HG02852 (cell line): ENCODE measurements at regions not wholly inside any gene's neighbourhood (a gene's known extent, or its start where the extent isn't known, plus 50 kb on each side); places are given as distances from the start of the nearest gene placed in this dataset.
A peak's percentile ranks its signal among the peaks of the same experiment; 100 is the strongest.

Experiments
- ATAC-seq: cut with Tn5 transposase; IDR thresholded peaks from one replicate; pipeline ENCODE4 v1.9.1; 2021; ENCODE audit warnings: mild to moderate bottlenecking, moderate library complexity; ENCODE audit not compliant: unreplicated experiment

GRCh38 chr12:28814246-28814645 lies 334.8 kb upstream of the FAR2 start:
- no peak for ATAC-seq

GRCh38 chr12:28817524-28817923 lies 331.6 kb upstream of the FAR2 start:
- ATAC-seq = no peak

- ATAC-seq = no peak
Observed at GRCh38 chr12:28824193-28824846, 324.8 kb upstream of the FAR2 start.

DNA sequence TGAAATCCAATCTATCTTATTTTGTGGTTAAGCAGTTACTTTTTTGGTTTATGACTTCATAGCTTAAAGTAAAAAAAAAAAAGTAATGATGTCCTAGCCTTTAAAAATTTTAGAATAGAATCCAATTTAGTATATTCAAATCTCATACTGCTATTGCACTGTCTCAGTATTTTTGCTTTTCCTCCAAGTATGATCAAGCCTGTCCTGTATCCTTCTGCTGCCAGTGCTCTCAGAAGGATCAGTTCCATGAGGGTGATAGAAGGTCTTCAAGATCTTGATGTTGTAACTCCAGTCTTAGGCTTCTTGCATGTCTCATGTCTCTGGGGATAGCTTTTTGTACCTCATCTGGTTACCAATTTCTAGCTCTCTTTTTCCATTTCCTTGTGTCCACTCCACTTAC lies 324.2 kb upstream of the FAR2 start:
- ATAC-seq = no peak

- no peak for ATAC-seq
Observed at GRCh38 chr12:28826766-28827165, 322.3 kb upstream of the FAR2 start.

DNA sequence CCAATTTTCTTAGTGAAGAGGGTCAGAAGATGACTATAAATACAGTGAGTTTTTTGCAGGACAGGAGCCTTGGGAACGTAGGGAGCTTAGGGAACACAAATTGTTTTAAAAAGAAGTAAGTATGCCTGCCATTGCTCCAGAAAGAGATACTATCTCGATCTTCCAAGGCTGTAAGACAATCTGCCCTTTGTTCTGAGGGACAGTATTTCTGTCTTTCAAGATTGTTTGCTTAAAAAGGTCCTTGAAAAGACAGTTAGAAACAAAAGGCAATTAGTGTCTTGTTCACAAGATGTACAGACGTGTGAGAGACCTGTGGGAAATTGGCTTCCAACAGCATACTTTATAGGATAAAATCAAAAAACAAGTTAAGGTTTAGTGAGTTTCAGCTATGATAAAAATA lies 321.2 kb upstream of the FAR2 start:
- no peak for ATAC-seq

DNA sequence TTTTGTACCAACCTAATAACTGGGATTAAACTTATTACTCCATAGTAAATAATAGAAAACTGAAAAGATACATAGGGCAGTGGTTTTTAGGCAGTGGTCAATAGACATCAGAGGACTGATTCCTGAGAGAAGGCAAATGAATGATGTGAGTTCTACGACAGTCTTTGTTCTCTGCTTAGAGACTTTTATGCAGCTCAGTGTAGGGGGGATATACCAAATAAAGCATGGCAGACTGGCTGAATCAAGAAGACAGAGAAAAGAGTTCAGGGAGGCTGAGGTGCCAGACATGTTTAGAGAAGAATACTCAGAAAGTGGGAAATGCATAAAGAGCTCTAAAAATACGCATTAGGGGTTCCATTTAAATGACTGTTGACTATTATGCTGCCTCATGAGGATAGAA lies 320.8 kb upstream of the FAR2 start:
- ATAC-seq = no peak

GRCh38 chr12:28830491-28830890 lies 318.6 kb upstream of the FAR2 start:
- no peak for ATAC-seq

DNA sequence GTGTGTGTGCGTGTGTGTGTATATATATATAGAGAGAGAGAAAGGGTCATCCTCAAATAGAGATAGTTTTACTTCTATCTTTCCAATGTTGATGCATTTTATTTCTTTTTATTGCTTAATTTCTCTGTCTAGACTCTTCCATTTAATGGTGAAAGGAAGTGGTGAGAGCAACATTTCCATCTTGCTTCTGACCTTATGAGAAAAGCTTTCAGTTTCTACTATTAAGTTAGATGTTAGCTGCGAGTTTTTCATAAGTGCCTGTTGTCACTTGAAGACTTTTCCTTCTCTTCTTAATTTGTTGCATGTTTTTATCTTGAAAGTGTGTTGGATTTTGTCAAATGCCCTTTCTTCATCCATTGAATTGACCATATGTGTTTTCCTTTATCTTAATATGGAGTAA lies 304.4 kb upstream of the FAR2 start:
- no peak for ATAC-seq

DNA sequence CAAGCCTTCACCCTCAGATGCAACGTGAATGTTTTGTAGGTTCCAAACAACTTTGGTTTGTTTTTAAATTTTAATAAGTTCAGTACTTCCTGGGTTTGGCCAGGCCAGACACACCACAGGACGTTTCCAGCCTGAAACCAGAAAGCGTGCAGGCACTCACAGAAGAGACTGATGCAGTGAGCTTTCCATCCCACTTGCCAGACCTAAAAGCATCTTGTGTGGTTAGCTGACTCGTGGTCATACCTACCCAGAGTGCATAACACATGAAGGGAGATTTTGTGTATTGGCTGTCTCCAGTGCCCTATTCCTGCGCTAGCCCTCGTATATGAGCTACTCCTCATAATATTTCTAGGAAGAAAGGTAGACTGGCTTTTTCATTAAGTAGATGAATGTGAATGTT lies 297.3 kb upstream of the FAR2 start:
- ATAC-seq = no peak

DNA sequence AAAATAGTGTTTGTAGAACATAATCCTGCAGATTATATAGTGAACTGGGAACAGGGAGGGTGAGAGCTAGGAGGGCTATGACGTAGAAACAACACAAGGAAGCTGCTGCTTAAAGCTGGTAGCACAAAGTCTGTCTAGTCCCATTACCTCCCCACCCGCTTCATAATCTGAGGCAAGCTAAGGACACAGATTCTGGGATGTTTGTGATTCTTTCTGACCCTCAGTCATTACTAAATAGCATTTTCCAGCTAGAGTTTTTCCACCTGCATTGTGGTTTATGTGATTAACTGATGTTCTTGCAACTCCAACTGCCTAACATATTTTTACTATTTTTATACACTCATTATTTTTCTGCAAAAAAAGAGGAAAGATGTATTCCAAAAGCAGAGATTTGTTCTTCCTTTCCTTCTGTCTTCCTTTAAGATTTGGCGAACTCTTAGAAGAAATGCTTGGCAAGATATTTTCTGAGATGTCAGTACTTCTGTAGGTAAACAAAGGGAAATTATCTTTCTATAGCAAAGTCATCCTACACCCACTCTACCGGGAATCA lies 293.2 kb upstream of the FAR2 start:
- no peak for ATAC-seq

DNA sequence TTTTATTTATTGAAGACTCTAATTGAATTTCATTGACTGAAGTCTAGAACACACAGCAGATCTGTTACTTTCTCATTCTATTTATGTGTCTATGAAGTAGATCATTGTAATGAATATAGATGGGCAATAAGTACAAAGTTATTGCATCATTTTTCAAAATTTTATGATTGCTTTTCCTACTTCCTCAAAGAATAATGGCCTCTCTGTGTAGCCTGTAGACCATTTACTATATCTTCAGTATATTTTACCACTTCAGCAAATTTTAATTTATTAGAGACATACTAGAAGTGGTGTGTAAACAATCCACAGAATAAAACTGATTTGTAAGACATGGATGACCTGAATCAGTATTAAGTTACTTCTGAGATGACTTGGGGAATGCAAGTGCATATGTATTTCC lies 291.7 kb upstream of the FAR2 start:
- no peak for ATAC-seq

GRCh38 chr12:28859551-28859950 lies 289.5 kb upstream of the FAR2 start:
- ATAC-seq = no peak

DNA sequence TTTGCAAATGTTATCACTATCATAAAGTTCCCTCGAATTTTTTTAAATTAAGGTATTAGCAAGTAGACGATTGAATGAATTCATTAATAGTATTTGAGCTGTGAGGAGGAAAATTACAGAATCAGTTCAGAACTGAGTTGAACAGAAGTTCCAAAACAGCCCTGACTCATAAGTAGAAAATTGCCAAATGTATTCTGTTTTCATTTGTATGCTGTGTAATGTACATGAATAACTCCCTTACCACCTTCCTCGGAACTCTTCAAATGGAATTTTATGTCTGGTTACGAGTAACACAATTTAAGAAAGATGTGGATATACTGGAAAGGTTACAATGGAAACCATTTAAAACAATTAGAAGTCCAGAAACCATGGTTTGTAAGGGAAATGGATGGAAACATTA lies 283.3 kb upstream of the FAR2 start:
- ATAC-seq = no peak

GRCh38 chr12:28866296-28866695 lies 282.8 kb upstream of the FAR2 start:
- no peak for ATAC-seq

DNA sequence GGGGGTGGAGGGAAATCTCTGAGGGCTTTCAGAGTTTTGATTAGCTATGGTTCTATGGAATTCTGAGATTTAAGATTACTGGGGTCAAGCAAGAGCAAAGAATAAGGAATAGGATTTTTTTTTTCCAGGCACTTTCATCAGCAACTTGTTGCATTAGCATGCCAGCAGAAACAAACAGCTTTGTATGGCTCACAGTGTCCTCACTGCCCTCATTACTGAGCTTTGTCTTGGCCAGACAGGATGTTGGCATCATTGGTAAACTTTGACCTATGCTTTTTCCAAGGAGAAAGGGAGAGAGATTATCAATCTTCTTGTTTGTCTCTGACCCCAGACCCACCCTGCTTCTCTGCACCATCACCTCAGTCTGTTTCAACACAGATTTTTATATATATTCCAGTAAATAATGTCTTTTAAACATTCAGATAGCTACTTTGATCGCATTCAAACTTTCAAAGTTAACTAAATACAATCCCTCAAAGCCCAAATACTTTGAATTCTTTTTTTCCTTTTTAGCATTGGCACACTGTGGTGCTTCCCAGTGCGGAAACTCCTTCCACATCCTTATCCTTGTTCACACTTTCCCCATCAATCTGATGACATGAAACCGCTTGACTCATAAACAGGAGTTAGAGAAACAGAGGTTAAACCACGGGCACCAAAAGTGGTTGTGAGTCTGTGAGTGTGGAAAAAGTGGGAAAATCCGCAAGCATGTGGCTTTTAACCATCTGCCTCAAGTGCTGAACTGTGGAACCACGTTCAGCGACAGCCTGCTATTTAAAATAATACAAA lies 282.2 kb upstream of the FAR2 start:
- ATAC-seq = no peak

DNA sequence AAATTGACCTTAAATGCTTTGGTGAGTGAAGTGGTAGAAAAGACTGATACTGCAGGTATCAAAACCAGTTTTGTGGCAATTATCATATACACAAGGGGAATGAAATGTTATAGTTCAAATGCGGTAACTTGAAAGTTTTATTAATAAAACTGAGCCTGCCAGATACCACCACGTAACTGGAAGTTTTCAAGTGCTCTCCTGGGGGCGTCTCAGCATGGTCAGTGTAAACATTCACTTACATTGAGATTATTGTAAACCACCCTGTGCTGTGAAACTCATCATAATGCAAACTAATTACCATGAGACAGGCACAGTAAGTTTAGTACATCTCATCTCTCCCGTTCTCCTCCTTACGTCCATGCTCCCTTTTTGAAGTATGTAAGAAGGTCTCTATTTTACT lies 280.7 kb upstream of the FAR2 start:
- ATAC-seq = no peak

- ATAC-seq = no peak
Observed at GRCh38 chr12:28869197-28869596, 279.9 kb upstream of the FAR2 start.

- no peak for ATAC-seq
Observed at GRCh38 chr12:28870839-28871440, 278.1 kb upstream of the FAR2 start.

- ATAC-seq = peak; percentile 68
Observed at GRCh38 chr12:28872654-28873268, 276.3 kb upstream of the FAR2 start.

- ATAC-seq = no peak
Observed at GRCh38 chr12:28874758-28875157, 274.3 kb upstream of the FAR2 start.
